ENCODE measurements at regions not wholly inside any gene's neighbourhood (a gene's known extent, or its start where the extent isn't known, plus 50 kb on each side); places are given as distances from the start of the nearest gene placed in this dataset.

GRCh38 chr13:75016225-75016624 lies 465.7 kb downstream of the TBC1D4 start:
- TF ChIP-seq HMGXB4 (CRISPR knock-in tag; IDR thresholded peaks at IDR 0.05) (no peak), NFATC4 (CRISPR knock-in tag; IDR thresholded peaks at IDR 0.05) (no peak), ZBTB43 (CRISPR knock-in tag; IDR thresholded peaks at IDR 0.05) (no peak), MAX (CRISPR knock-in tag; IDR thresholded peaks at IDR 0.05) (no peak), IRF1 (CRISPR knock-in tag; IDR thresholded peaks at IDR 0.05) (no peak), CTCF (IDR thresholded peaks at IDR 0.05) (no peak), SP1 (CRISPR knock-in tag; conservative IDR thresholded peaks at IDR 0.05) (no peak), IRF2 (CRISPR knock-in tag; IDR thresholded peaks at IDR 0.05; ENCODE audit: borderline replicate concordance, low read depth) (no peak), NR1H2 (CRISPR knock-in tag; IDR thresholded peaks at IDR 0.05) (no peak), USF2 (CRISPR knock-in tag; IDR thresholded peaks at IDR 0.05) (no peak)

Data from WTC11 (cell line).